Mammary epithelial cell (primary cell): ENCODE measurements at regions not wholly inside any gene's neighbourhood (a gene's known extent, or its start where the extent isn't known, plus 50 kb on each side); places are given as distances from the start of the nearest gene placed in this dataset.

Experiments
- EZH2 ChIP-seq: IDR thresholded peaks from 2 replicates; pipeline ENCODE4 v1.6.1; 2012; ENCODE audit warnings: low read length, inconsistent platforms, borderline replicate concordance
- TF ChIP-seq, protein P1 (sequence below), 2 donors: IDR thresholded peaks in 1 of 2; conservative IDR thresholded peaks in 1 of 2; 2 replicates each; pipeline ENCODE4 v1.5.1; 2011 to 2012; ENCODE audit warnings: inconsistent platforms in 2 of 2, low read length in 2 of 2, mild to moderate bottlenecking in 2 of 2, control low read depth in 1 of 2, low read depth in 1 of 2; ENCODE audit not compliant: insufficient read depth in 1 of 2; ENCODE audit errors: extremely low read depth in 1 of 2

- TF ChIP-seq, protein P1, sequence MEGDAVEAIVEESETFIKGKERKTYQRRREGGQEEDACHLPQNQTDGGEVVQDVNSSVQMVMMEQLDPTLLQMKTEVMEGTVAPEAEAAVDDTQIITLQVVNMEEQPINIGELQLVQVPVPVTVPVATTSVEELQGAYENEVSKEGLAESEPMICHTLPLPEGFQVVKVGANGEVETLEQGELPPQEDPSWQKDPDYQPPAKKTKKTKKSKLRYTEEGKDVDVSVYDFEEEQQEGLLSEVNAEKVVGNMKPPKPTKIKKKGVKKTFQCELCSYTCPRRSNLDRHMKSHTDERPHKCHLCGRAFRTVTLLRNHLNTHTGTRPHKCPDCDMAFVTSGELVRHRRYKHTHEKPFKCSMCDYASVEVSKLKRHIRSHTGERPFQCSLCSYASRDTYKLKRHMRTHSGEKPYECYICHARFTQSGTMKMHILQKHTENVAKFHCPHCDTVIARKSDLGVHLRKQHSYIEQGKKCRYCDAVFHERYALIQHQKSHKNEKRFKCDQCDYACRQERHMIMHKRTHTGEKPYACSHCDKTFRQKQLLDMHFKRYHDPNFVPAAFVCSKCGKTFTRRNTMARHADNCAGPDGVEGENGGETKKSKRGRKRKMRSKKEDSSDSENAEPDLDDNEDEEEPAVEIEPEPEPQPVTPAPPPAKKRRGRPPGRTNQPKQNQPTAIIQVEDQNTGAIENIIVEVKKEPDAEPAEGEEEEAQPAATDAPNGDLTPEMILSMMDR (conservative IDR thresholded peaks at IDR 0.05 in 1 of 2, IDR thresholded peaks at IDR 0.05 in 1 of 2; ENCODE audit: extremely low read depth in 1 of 2, insufficient read depth in 1 of 2, low read depth in 1 of 2, low read length in 2 of 2), result no peak
- TF ChIP-seq EZH2, result no peak
Measured at GRCh38 chr4:178745203-178745602, 1303.0 kb upstream of the AGA start.
